T47D (cell line): ENCODE measurements at regions not wholly inside any gene's neighbourhood (a gene's known extent, or its start where the extent isn't known, plus 50 kb on each side); places are given as distances from the start of the nearest gene placed in this dataset.
"Not testable (repeated sequence)": the region's sequence is repeated elsewhere in the genome, so short reads cannot be mapped to it uniquely, and the experiment has no call there.

Experiments
- DNase-seq, 2 experiments: peaks; one replicate each; pipeline versions ENCODE4 v3.0.0 to v3.0.0-alpha.2; 2011 to 2012; ENCODE audit warnings: low read depth in 1 of 2, low spot score in 1 of 2
- JUND ChIP-seq: IDR thresholded peaks from 2 replicates; pipeline ENCODE4 v1.6.1; 2012; ENCODE audit warnings: low read depth
- in situ Hi-C: cut with HindIII; loops from 2 replicates; pipeline ENCODE4 v1.10.0; 2016; ENCODE audit warnings: low sequenced_read_pairs, low pct_unique_long_range_greater_than_20kb

GRCh38 chr3:18723206-18723810 is 298.2 kb upstream of the SATB1 start:
- TF ChIP-seq JUND, result no peak
- no peak for DNase-seq
- in situ Hi-C loops, result no loop called here

DNA sequence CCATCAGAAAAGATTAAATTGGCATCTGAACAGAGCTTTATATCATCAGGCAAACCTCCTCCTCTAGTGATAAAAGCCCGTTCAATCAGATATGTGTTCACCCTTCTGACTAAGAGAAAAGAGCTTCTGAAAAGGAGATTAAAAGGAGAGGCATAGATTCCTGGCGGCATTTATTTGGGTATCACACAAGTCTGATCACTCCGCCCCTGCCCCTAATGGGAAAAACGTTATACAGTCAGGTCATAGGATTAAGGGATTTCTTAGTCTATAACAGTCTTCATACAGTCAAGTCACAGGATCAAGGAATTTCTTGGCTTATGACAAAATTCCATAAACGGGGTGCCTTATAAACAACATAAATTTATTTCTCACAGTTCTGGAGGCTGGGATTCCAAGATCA is 295.4 kb upstream of the SATB1 start:
- in situ Hi-C loops, result no loop called here
- DNase-seq, result no peak
- TF ChIP-seq JUND, result no peak

DNA sequence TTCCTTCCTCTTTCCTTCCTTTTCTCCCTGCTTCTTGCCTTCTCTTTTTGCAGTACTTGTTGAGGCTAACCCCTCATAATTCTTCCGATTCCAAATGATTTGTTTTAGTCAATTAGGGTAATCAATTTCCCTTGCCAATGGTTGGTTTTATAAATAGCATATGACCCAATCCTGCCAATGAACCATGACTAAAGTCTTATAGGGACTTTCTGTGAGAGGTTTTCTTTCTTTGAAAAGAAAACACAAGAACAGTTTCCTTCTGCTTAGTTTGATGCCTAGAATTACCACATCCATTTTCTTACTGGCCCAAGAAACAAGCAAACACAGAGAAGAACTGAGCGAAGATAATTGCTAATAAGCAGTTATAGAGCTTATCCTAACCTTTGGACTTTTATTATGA is 292.5 kb upstream of the SATB1 start:
- no peak for TF ChIP-seq JUND
- DNase-seq, result no peak

GRCh38 chr3:18716821-18717220 is 291.7 kb upstream of the SATB1 start:
- in situ Hi-C loops, result no loop called here
- TF ChIP-seq JUND, result no peak
- DNase-seq, result no peak

More for the DNA sequence above, 292.5 kb upstream of the SATB1 start:
- in situ Hi-C loops, result no loop called here

- no peak for DNase-seq
- in situ Hi-C loops, result no loop called here
- TF ChIP-seq JUND, result no peak
Measured at GRCh38 chr3:18716101-18716500, 291.0 kb upstream of the SATB1 start.

DNA sequence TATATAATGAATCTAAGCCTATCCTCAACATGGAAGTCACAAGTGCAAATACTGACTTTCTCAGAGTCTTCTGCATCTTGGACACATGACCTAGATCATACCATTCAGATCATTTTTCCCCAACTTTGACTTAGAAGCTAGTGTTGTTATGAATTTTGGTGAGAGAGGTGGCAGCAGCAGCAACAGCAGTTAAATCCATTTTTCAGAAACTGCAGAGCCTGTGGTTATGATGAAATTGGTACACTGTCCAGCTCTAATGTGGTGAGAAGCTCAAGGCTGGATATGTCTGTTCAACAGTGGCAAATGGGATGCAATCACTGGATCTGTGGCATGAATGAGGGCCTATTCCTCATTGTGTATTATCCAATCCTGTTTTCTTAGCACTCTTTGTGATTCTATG is 290.1 kb upstream of the SATB1 start:
- DNase-seq, result no peak
- TF ChIP-seq JUND, result no peak
- in situ Hi-C loops, result no loop called here

- TF ChIP-seq JUND, result no peak
- in situ Hi-C loops, result no loop called here
- DNase-seq, result no peak
Measured at GRCh38 chr3:18713577-18713951, 288.4 kb upstream of the SATB1 start.

GRCh38 chr3:18712713-18713576 is 287.8 kb upstream of the SATB1 start:
- in situ Hi-C loops, result no loop called here
- no peak for DNase-seq

DNA sequence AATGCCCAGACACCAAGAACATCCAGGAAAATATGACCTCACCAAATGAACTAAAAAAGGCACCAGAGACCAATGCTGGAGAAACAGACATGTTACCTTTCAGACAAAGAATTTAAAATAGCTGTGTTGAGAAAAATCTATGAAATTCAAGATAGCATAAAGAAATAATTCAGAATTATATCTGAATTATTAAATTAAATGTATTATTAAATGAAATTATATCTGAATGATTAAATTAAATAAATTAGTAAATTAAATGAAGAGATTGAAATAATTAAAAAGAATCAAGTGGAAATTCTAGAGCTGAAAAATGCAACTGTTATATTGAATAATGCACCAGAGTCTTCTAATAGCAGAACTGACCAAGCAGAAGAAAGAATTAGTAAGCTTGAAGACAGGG is 279.2 kb upstream of the SATB1 start:
- in situ Hi-C loops, result no loop called here
- DNase-seq, result no peak
- TF ChIP-seq JUND, result no peak

More at GRCh38 chr3:18712713-18713576, 287.8 kb upstream of the SATB1 start:
- no peak for TF ChIP-seq JUND

DNA sequence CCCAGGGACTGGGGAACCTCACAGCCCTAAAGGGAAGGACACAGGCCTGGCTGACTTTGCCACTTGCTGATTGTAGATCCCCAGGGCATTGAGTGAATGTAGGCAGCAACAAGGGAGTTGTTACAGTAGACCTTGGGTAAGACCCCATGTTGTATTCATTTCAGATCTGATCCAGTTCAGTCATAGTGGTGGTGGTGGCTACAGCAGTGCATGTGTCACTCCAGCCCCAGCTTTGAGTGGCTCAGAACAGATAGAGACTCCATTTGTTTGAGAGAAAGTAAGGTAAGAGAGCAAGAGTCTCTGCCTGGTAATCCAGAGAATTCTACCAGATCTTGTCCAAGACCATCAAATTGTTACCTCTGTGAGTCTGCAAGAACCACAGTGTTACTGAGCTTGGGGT is 278.7 kb upstream of the SATB1 start:
- no peak for TF ChIP-seq JUND
- DNase-seq, result no peak
- in situ Hi-C loops, result no loop called here

DNA sequence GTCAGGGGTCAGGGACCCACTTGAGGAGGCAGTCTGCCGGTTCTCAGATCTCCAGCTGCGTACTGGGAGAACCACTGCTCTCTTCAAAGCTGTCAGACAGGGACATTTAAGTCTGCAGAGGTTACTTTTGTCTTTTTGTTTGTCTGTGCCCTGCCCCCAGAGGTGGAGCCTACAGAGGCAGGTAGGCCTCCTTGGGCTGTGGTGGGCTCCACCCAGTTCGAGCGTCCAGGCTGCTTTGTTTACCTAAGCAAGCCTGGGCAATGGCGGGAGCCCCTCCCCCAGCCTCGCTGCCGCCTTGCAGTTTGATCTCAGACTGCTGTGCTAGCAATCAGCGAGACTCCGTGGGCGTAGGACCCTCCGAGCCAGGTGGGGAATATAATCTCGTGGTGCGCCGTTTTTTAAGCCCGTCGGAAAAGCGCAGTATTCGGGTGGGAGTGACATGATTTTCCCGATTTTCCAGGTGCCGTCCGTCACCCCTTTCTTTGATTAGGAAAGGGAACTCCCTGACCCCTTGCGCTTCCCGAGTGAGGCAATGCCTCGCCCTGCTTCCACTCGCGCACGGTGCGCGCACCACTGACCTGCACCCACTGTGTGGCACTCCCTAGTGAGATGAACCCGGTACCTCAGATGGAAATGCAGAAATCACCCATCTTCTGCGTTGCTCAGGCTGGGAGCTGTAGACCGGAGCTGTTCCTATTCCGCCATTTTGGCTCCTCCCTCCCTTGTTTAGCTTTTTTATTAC is 268.6 kb upstream of the SATB1 start:
- in situ Hi-C loops, DNase-seq: not testable (repeated sequence)

DNA sequence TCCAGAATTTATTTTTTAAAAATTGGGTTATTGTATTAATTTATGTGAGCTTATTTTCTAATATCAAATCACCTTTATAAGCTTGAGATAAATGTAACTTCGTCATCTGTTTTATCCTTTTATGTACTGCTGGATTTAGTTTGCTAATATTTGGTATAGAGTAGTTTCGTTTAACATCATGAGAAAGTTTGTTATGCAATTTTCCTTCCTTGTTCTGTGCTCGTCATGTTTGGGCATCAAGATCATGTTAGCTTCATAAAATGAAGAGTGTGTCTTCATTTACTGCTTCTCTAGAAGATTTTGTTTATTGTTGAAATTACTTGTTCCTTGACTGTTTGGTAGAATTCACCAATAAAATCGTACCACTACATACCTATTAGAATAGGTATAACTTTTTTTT is 262.1 kb upstream of the SATB1 start:
- in situ Hi-C loops, result no loop called here
- no peak for DNase-seq
- TF ChIP-seq JUND, result no peak

DNA sequence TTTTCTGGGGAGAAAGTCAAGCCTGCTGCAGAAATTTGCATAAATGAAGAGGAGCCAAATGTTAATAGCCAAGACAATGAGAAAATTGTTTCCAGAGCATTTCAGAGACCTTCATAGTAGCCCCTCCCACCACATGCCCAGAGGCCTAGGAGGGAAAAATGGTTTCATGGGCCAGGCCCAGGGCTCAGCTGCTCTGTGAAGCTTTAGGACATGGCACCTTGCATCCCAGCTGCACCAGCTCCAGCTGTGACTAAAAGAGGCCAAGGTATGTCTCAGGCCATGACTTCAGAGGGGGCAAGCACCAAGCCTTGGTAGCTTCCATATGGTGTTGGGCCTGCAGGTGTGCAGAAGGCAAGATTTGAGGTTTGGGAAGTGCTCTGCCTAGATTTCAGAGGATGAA is 258.8 kb upstream of the SATB1 start:
- in situ Hi-C loops, result no loop called here
- no peak for DNase-seq
- TF ChIP-seq JUND, result no peak
